ENCODE measurements at regions not wholly inside any gene's neighbourhood (a gene's known extent, or its start where the extent isn't known, plus 50 kb on each side); places are given as distances from the start of the nearest gene placed in this dataset.

DNA sequence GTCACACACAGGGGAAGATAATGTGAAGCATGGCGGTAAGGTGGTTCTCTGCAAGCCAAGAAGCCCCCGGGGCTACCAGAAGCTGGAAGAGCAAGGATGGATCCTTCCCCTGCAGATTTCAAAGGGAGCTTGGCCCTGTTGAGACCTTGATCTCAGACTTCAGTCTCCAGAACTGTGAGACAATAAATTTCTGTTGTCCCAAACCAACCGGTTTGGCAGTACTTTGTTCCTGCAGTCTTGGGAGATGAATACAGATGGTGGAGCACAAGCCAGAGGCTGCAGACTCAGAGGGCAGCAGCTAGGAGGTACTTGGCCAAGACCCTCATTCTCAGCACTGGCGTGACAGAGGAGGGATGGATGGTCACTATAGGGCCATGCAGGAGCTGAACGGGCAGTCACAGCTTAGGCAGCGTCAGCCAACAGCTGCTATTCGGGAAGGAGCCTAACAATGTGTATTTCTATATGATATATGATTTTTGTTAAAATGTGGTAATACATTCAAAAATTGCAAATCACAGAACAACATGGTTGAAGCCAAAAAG, 387.3 kb downstream of the TNS3 start:
- WGBS, 2 donors = 77% methylated on average over 7 of the region's 7 CpGs
- Histone ChIP-seq H3K4me3 (ENCODE audit: low read depth in 1 of 2, low read length in 2 of 2) (no peak overlapping the region), H3K4me1 (ENCODE audit: control insufficient read depth in 2 of 2, insufficient read depth in 2 of 2, low read length in 1 of 2) (no peaks in the 10 kb centered on the region), H3K9me3 (ENCODE audit: control insufficient read depth in 2 of 2, insufficient read depth in 1 of 2, low read depth in 1 of 2, low read length in 1 of 2) (peaks cover 0 to 4% of the 10 kb centered on the region in 2 donors), H3K36me3 (ENCODE audit: control insufficient read depth in 2 of 2, insufficient read depth in 2 of 2, low read length in 1 of 2) (no peaks in the 10 kb centered on the region), H3K27me3 (ENCODE audit: control insufficient read depth in 1 of 2, insufficient read depth in 2 of 2, low read length in 2 of 2) (no peaks in the 10 kb centered on the region), H3K27ac (ENCODE audit: low read depth in 2 of 2, low read length in 1 of 2) (no peak overlapping the region)

GRCh38 chr7:47192978-47193377, 388.9 kb downstream of the TNS3 start:
- Histone ChIP-seq H3K27ac (ENCODE audit: low read depth in 2 of 2, low read length in 1 of 2) (no peak overlapping the region), H3K4me3 (ENCODE audit: low read depth in 1 of 2, low read length in 2 of 2) (no peak overlapping the region), H3K27me3 (ENCODE audit: control insufficient read depth in 1 of 2, insufficient read depth in 2 of 2, low read length in 2 of 2) (no peaks in the 10 kb centered on the region), H3K9me3 (ENCODE audit: control insufficient read depth in 2 of 2, insufficient read depth in 1 of 2, low read depth in 1 of 2, low read length in 1 of 2) (peaks cover 0 to 4% of the 10 kb centered on the region in 2 donors), H3K36me3 (ENCODE audit: control insufficient read depth in 2 of 2, insufficient read depth in 2 of 2, low read length in 1 of 2) (no peaks in the 10 kb centered on the region), H3K4me1 (ENCODE audit: control insufficient read depth in 2 of 2, insufficient read depth in 2 of 2, low read length in 1 of 2) (no peaks in the 10 kb centered on the region)
- WGBS, 2 donors = 54 to 71% methylated on average over 4 of the region's 4 CpGs

DNA sequence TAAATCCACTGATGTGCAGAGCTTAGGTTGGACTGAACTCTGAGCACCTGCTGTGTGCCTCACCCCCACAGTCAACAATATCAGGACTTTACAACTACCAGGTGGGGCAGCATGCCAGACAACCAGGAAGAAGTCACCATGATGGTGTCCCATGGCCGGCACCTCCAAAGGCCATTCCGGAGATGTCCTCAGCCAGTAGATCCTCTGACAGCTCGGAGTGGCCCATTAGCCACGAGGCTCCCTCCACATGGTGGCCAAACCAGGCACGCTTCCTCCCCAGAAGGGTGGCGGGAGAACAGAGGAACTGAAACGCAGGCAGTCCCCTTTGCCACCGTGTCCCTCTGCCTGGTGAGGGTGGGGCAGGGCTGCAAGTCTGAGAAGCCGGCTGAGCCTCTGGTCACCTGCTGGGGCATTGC, 390.0 kb downstream of the TNS3 start:
- Histone ChIP-seq H3K27ac (ENCODE audit: low read depth in 2 of 2, low read length in 1 of 2) (no peak overlapping the region), H3K9me3 (ENCODE audit: control insufficient read depth in 2 of 2, insufficient read depth in 1 of 2, low read depth in 1 of 2, low read length in 1 of 2) (peaks cover 0 to 4% of the 10 kb centered on the region in 2 donors), H3K36me3 (ENCODE audit: control insufficient read depth in 2 of 2, insufficient read depth in 2 of 2, low read length in 1 of 2) (no peaks in the 10 kb centered on the region), H3K27me3 (ENCODE audit: control insufficient read depth in 1 of 2, insufficient read depth in 2 of 2, low read length in 2 of 2) (no peaks in the 10 kb centered on the region), H3K4me1 (ENCODE audit: control insufficient read depth in 2 of 2, insufficient read depth in 2 of 2, low read length in 1 of 2) (no peaks in the 10 kb centered on the region), H3K4me3 (ENCODE audit: low read depth in 1 of 2, low read length in 2 of 2) (no peak overlapping the region)
- 84 to 85% methylated on average over 9 of the region's 9 CpGs for WGBS, 2 donors

GRCh38 chr7:47191316-47191715, 390.6 kb downstream of the TNS3 start:
- H3K27me3 ChIP-seq (ENCODE audit: control insufficient read depth in 1 of 2, insufficient read depth in 2 of 2, low read length in 2 of 2) = no peaks in the 10 kb centered on the region
- 83 to 95% methylated on average over 2 of the region's 2 CpGs for WGBS, 2 donors
- H3K36me3 ChIP-seq (ENCODE audit: control insufficient read depth in 2 of 2, insufficient read depth in 2 of 2, low read length in 1 of 2) = no peaks in the 10 kb centered on the region
- no peaks in the 10 kb centered on the region for H3K4me1 ChIP-seq (ENCODE audit: control insufficient read depth in 2 of 2, insufficient read depth in 2 of 2, low read length in 1 of 2)
- H3K9me3 ChIP-seq (ENCODE audit: control insufficient read depth in 2 of 2, insufficient read depth in 1 of 2, low read depth in 1 of 2, low read length in 1 of 2) = peaks cover 0 to 4% of the 10 kb centered on the region in 2 donors
- H3K27ac ChIP-seq (ENCODE audit: low read depth in 2 of 2, low read length in 1 of 2) = no peak overlapping the region
- H3K4me3 ChIP-seq (ENCODE audit: low read depth in 1 of 2, low read length in 2 of 2) = no peak overlapping the region

GRCh38 chr7:47190462-47190861, 391.4 kb downstream of the TNS3 start:
- H3K27ac ChIP-seq (ENCODE audit: low read depth in 2 of 2, low read length in 1 of 2) = no peak overlapping the region
- WGBS, 2 donors = 72 to 74% methylated on average over 4 of the region's 4 CpGs
- no peak overlapping the region for H3K4me3 ChIP-seq (ENCODE audit: low read depth in 1 of 2, low read length in 2 of 2)
- H3K27me3 ChIP-seq (ENCODE audit: control insufficient read depth in 1 of 2, insufficient read depth in 2 of 2, low read length in 2 of 2) = no peaks in the 10 kb centered on the region
- H3K4me1 ChIP-seq (ENCODE audit: control insufficient read depth in 2 of 2, insufficient read depth in 2 of 2, low read length in 1 of 2) = no peaks in the 10 kb centered on the region
- peaks cover 0 to 4% of the 10 kb centered on the region in 2 donors for H3K9me3 ChIP-seq (ENCODE audit: control insufficient read depth in 2 of 2, insufficient read depth in 1 of 2, low read depth in 1 of 2, low read length in 1 of 2)
- no peaks in the 10 kb centered on the region for H3K36me3 ChIP-seq (ENCODE audit: control insufficient read depth in 2 of 2, insufficient read depth in 2 of 2, low read length in 1 of 2)

DNA sequence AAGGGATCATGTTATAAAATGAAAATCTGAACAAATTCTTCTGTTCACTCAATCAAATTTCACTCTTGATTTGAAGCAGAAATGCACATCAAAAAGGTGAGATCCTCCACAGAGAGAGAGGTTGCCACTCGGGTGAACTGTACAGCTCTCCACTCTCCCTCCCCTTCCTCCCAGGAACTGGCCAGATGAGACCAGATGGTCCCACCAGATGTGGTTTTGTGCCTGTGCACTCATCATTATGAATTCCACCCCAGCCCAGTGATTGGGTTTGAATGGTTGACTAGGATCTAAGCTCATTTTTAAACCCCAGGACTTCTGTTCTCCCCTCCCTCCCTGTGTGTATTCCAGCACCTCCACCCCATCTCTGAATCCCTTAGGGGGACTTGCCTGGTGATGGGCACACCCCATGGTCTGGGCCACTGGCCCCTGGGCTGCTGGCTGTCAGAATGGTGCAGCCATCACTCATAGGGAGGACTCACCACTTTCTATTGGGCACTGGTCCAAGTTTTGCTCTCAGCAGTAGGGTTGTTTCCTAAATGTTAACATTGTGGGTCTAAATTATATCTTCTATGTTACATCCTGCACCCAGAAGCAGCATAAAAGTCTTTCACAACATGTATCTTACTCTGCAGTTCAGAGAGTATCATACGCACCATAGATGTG, 393.1 kb downstream of the TNS3 start:
- Histone ChIP-seq H3K27me3 (ENCODE audit: control insufficient read depth in 1 of 2, insufficient read depth in 2 of 2, low read length in 2 of 2) (no peaks in the 10 kb centered on the region), H3K36me3 (ENCODE audit: control insufficient read depth in 2 of 2, insufficient read depth in 2 of 2, low read length in 1 of 2) (no peaks in the 10 kb centered on the region), H3K9me3 (ENCODE audit: control insufficient read depth in 2 of 2, insufficient read depth in 1 of 2, low read depth in 1 of 2, low read length in 1 of 2) (peaks cover 0 to 4% of the 10 kb centered on the region in 2 donors), H3K4me1 (ENCODE audit: control insufficient read depth in 2 of 2, insufficient read depth in 2 of 2, low read length in 1 of 2) (no peaks in the 10 kb centered on the region), H3K27ac (ENCODE audit: low read depth in 2 of 2, low read length in 1 of 2) (no peak overlapping the region), H3K4me3 (ENCODE audit: low read depth in 1 of 2, low read length in 2 of 2) (no peak overlapping the region)
- 80 to 81% methylated on average over 2 of the region's 2 CpGs for WGBS, 2 donors

GRCh38 chr7:47188136-47188535, 393.8 kb downstream of the TNS3 start:
- Histone ChIP-seq H3K4me3 (ENCODE audit: low read depth in 1 of 2, low read length in 2 of 2) (no peak overlapping the region), H3K27ac (ENCODE audit: low read depth in 2 of 2, low read length in 1 of 2) (no peak overlapping the region), H3K4me1 (ENCODE audit: control insufficient read depth in 2 of 2, insufficient read depth in 2 of 2, low read length in 1 of 2) (no peaks in the 10 kb centered on the region), H3K27me3 (ENCODE audit: control insufficient read depth in 1 of 2, insufficient read depth in 2 of 2, low read length in 2 of 2) (no peaks in the 10 kb centered on the region), H3K9me3 (ENCODE audit: control insufficient read depth in 2 of 2, insufficient read depth in 1 of 2, low read depth in 1 of 2, low read length in 1 of 2) (peaks cover 0 to 4% of the 10 kb centered on the region in 2 donors), H3K36me3 (ENCODE audit: control insufficient read depth in 2 of 2, insufficient read depth in 2 of 2, low read length in 1 of 2) (no peaks in the 10 kb centered on the region)
- 68 to 78% methylated on average over 3 of the region's 3 CpGs for WGBS, 2 donors

DNA sequence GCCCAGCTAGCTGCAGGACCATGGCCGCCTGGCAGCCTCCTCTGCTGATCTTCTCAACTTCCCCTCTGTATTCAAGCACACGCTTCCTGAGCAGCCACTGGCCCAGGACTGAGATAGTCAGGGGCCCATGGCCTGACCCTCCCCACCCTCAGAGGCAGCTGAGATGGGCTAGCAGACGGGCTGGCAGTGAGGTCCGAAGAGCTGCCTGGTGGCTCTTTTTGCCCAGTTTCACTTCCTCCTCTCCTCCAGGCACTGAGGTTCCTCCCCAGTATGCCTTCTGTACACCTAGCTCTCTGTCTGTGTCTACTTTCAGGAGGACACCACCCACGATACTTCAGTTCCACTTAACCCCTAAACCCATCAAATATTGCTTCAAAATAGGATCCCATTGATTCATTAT, 395.6 kb downstream of the TNS3 start:
- no peaks in the 10 kb centered on the region for H3K27me3 ChIP-seq (ENCODE audit: control insufficient read depth in 1 of 2, insufficient read depth in 2 of 2, low read length in 2 of 2)
- no peaks in the 10 kb centered on the region for H3K36me3 ChIP-seq (ENCODE audit: control insufficient read depth in 2 of 2, insufficient read depth in 2 of 2, low read length in 1 of 2)
- H3K4me1 ChIP-seq (ENCODE audit: control insufficient read depth in 2 of 2, insufficient read depth in 2 of 2, low read length in 1 of 2) = no peaks in the 10 kb centered on the region
- H3K27ac ChIP-seq (ENCODE audit: low read depth in 2 of 2, low read length in 1 of 2) = no peak overlapping the region
- no peak overlapping the region for H3K4me3 ChIP-seq (ENCODE audit: low read depth in 1 of 2, low read length in 2 of 2)
- 78 to 84% methylated on average over 5 of the region's 5 CpGs for WGBS, 2 donors
- H3K9me3 ChIP-seq (ENCODE audit: control insufficient read depth in 2 of 2, insufficient read depth in 1 of 2, low read depth in 1 of 2, low read length in 1 of 2) = peaks cover 0 to 2% of the 10 kb centered on the region in 2 donors

- Histone ChIP-seq H3K4me3 (ENCODE audit: low read depth in 1 of 2, low read length in 2 of 2) (no peak overlapping the region), H3K4me1 (ENCODE audit: control insufficient read depth in 2 of 2, insufficient read depth in 2 of 2, low read length in 1 of 2) (no peaks in the 10 kb centered on the region), H3K27ac (ENCODE audit: low read depth in 2 of 2, low read length in 1 of 2) (no peak overlapping the region), H3K27me3 (ENCODE audit: control insufficient read depth in 1 of 2, insufficient read depth in 2 of 2, low read length in 2 of 2) (no peaks in the 10 kb centered on the region), H3K9me3 (ENCODE audit: control insufficient read depth in 2 of 2, insufficient read depth in 1 of 2, low read depth in 1 of 2, low read length in 1 of 2) (peaks cover 0 to 1% of the 10 kb centered on the region in 2 donors), H3K36me3 (ENCODE audit: control insufficient read depth in 2 of 2, insufficient read depth in 2 of 2, low read length in 1 of 2) (no peaks in the 10 kb centered on the region)
- WGBS, 2 donors = 93 to 96% methylated on average over 7 of the region's 7 CpGs
Measured at GRCh38 chr7:47185839-47186238, 396.1 kb downstream of the TNS3 start.

DNA sequence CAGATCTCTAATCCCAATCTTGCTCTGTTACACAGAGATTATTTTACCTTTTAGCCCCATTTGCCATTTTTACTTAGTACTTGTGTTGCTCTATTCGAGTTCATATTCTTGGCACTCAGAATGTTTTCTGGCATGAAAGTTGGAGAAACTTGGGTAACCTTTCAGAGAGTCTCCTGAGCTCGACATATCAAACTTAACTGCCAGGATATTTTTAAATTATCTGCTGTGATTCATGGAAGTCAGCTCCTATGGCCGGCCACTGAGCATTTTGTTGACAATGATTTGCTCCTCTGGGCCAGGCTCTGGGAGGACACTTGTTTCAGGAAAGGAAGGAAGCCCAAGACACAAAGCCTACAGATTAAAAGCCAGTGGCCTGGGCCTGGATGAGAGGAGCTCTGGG, 396.7 kb downstream of the TNS3 start:
- Histone ChIP-seq H3K27ac (ENCODE audit: low read depth in 2 of 2, low read length in 1 of 2) (no peak overlapping the region), H3K27me3 (ENCODE audit: control insufficient read depth in 1 of 2, insufficient read depth in 2 of 2, low read length in 2 of 2) (no peaks in the 10 kb centered on the region), H3K9me3 (ENCODE audit: control insufficient read depth in 2 of 2, insufficient read depth in 1 of 2, low read depth in 1 of 2, low read length in 1 of 2) (no peaks in the 10 kb centered on the region), H3K36me3 (ENCODE audit: control insufficient read depth in 2 of 2, insufficient read depth in 2 of 2, low read length in 1 of 2) (no peaks in the 10 kb centered on the region), H3K4me3 (ENCODE audit: low read depth in 1 of 2, low read length in 2 of 2) (no peak overlapping the region), H3K4me1 (ENCODE audit: control insufficient read depth in 2 of 2, insufficient read depth in 2 of 2, low read length in 1 of 2) (no peaks in the 10 kb centered on the region)
- WGBS, 2 donors = 48 to 60% methylated on average over 3 of the region's 3 CpGs

Data from esophagus (tissue), 2 donors.